Naive thymus-derived CD4-positive, alpha-beta T cell (primary cell): ENCODE measurements at regions not wholly inside any gene's neighbourhood (a gene's known extent, or its start where the extent isn't known, plus 50 kb on each side); places are given as distances from the start of the nearest gene placed in this dataset.

Source experiments
- ATAC-seq: fragments of 150-1000 bp; cut with Tn5 transposase; 2 replicates; pipeline ENCODE4 v1.10.0; 2021; ENCODE audit warnings: mild to moderate bottlenecking, moderate library complexity
- CTCF ChIA-PET: fragments of 350-600 bp; sonication (Branson Sonifier 250); formaldehyde crosslinking; loops from one replicate; lab custom pipeline; 2021; ENCODE audit warnings: antibody characterized with exemption; lab: Charles Lee
- POLR2A ChIA-PET: fragments of 350-600 bp; sonication (Branson Sonifier 250); formaldehyde crosslinking; loops from one replicate; lab custom pipeline; 2021; ENCODE audit warnings: antibody characterized with exemption, inconsistent platforms; lab: Charles Lee
- DNase-seq, 9 donors: peaks; one replicate each; pipeline versions ENCODE4 v3.0.0 to v3.0.0-alpha.2; 2020 to 2022; ENCODE audit warnings: mixed read lengths in 1 of 9
- H3K27ac ChIP-seq: one replicate; pipeline ENCODE4 v1.7.0; 2013; ENCODE audit warnings: mild to moderate bottlenecking, low read depth, low read length, moderate library complexity
- H3K27me3 ChIP-seq, 2 donors: one replicate each; pipeline ENCODE4 v1.7.0; 2013; ENCODE audit warnings: low read length in 2 of 2, mild to moderate bottlenecking in 2 of 2, moderate library complexity in 2 of 2; ENCODE audit not compliant: control insufficient read depth in 2 of 2, insufficient read depth in 2 of 2
- H3K36me3 ChIP-seq, 3 experiments: 1 replicate in 2 of 3; 2 replicates in 1 of 3; pipeline ENCODE4 v1.7.0; 2013; ENCODE audit warnings: low read length in 3 of 3, mild to moderate bottlenecking in 3 of 3, moderate library complexity in 1 of 3; ENCODE audit not compliant: insufficient read depth in 3 of 3, control insufficient read depth in 2 of 3
- H3K4me1 ChIP-seq, 2 donors: one replicate each; pipeline ENCODE4 v1.7.0; 2013; ENCODE audit warnings: low read length in 2 of 2, mild to moderate bottlenecking in 2 of 2, moderate library complexity in 1 of 2; ENCODE audit not compliant: control insufficient read depth in 2 of 2, insufficient read depth in 2 of 2
- H3K4me3 ChIP-seq: 2 replicates; pipeline ENCODE4 v1.7.0; 2013; ENCODE audit warnings: mild to moderate bottlenecking, low read length
- H3K9me3 ChIP-seq, 3 experiments: 1 replicate in 2 of 3; 2 replicates in 1 of 3; pipeline ENCODE4 v1.7.0; 2013; ENCODE audit warnings: low read length in 3 of 3; ENCODE audit not compliant: control insufficient read depth in 2 of 3
- H3K27ac Mint-ChIP-seq, 9 donors: one replicate each; pipeline ENCODE4 v1.8.0; 2020 to 2022; ENCODE audit warnings: mixed read lengths in 9 of 9, mild to moderate bottlenecking in 8 of 9, moderate library complexity in 5 of 9, inconsistent platforms in 2 of 9
- H3K27me3 Mint-ChIP-seq, 5 donors: one replicate each; pipeline ENCODE4 v1.8.0; 2021 to 2022; ENCODE audit warnings: mixed read lengths in 5 of 5, mild to moderate bottlenecking in 1 of 5
- H3K36me3 Mint-ChIP-seq, 5 donors: one replicate each; pipeline ENCODE4 v1.8.0; 2020 to 2022; ENCODE audit warnings: mixed read lengths in 5 of 5, mild to moderate bottlenecking in 3 of 5, inconsistent platforms in 1 of 5
- H3K4me1 Mint-ChIP-seq, 7 donors: one replicate each; pipeline ENCODE4 v1.8.0; 2020 to 2022; ENCODE audit warnings: mixed read lengths in 7 of 7, mild to moderate bottlenecking in 3 of 7, inconsistent platforms in 1 of 7
- H3K4me3 Mint-ChIP-seq, 10 donors: one replicate each; pipeline ENCODE4 v1.8.0; 2020 to 2022; ENCODE audit warnings: mild to moderate bottlenecking in 10 of 10, mixed read lengths in 10 of 10, moderate library complexity in 6 of 10, inconsistent platforms in 2 of 10
- H3K9me3 Mint-ChIP-seq, 11 donors: one replicate each; pipeline ENCODE4 v1.8.0; 2020 to 2022; ENCODE audit warnings: mixed read lengths in 11 of 11, mild to moderate bottlenecking in 4 of 11, inconsistent platforms in 1 of 11, moderate library complexity in 1 of 11
- intact Hi-C, 2 donors: fragments of 100-400 bp; cut with micrococcal nuclease; formaldehyde crosslinking; loops; one replicate each; pipeline ENCODE4 v1.15.1; 2023

DNA sequence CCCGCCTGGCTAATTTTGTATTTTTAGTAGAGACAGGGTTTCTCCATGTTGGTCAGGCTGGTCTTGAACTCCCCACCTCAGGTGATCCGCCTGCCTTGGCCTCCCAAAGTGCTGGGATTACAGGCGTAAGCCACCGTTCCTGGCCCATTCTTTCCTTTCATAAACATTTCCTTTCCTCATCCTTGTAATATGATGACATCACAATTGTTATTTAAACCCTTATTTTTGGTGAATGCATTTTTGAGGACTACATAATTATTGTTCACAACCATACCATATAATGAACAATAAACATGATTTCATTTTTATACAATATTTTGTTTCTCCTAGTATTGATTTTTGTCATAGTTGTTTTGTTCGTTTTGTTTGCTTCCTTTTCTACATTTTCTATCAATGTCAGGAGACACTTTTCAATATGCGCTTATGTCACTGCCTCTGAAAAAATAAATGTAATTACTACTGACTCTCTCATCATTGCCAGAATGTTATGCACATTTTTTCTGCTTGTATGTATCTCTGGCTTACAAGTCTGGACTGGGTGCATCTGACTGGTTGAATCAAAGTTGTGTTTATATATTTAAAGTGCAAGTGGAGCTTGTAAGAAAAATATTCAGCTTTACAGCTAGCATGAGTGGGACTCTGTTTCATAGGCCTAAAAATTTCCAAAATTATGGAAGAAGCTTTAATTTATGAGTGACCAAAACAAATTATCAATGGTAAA, 2286.3 kb upstream of the RAG2 start:
- Mint-ChIP-seq H3K27me3 (no peaks in the 10 kb centered on the region), H3K4me1 (no peaks in the 10 kb centered on the region), H3K9me3 (peaks cover 0 to 12% (median 4%) of the 10 kb centered on the region in 11 donors), H3K36me3 (no peaks in the 10 kb centered on the region), H3K27ac (no peak overlapping the region), H3K4me3 (no peak overlapping the region)
- DNase-seq (no peak), ATAC-seq (no peak)
- Histone ChIP-seq H3K9me3 (no peaks in the 10 kb centered on the region), H3K4me3 (no peak overlapping the region), H3K27ac (no peak overlapping the region), H3K27me3 (no peaks in the 10 kb centered on the region), H3K4me1 (no peaks in the 10 kb centered on the region), H3K36me3 (no peaks in the 10 kb centered on the region)
- intact Hi-C loops, result no loop called here
- ChIA-PET POLR2A (no interaction called here), CTCF (no interaction called here)

GRCh38 chr11:38867338-38867737, 2269.3 kb upstream of the RAG2 start:
- H3K4me1 ChIP-seq, result no peaks in the 10 kb centered on the region
- ATAC-seq (no peak), DNase-seq (no peak)
- intact Hi-C loops, result no loop called here
- H3K9me3 Mint-ChIP-seq, result peaks cover 0 to 33% (median 19%) of the 10 kb centered on the region in 11 donors
- no peaks in the 10 kb centered on the region for H3K4me1 Mint-ChIP-seq
- ChIA-PET POLR2A (no interaction called here), CTCF (no interaction called here)
- no peak overlapping the region for H3K4me3 Mint-ChIP-seq
- no peaks in the 10 kb centered on the region for H3K27me3 Mint-ChIP-seq
- no peak overlapping the region for H3K27ac ChIP-seq
- no peaks in the 10 kb centered on the region for H3K36me3 Mint-ChIP-seq
- no peak overlapping the region for H3K4me3 ChIP-seq
- H3K27ac Mint-ChIP-seq, result no peak overlapping the region
- no peaks in the 10 kb centered on the region for H3K27me3 ChIP-seq
- H3K9me3 ChIP-seq, result no peaks in the 10 kb centered on the region
- no peaks in the 10 kb centered on the region for H3K36me3 ChIP-seq

DNA sequence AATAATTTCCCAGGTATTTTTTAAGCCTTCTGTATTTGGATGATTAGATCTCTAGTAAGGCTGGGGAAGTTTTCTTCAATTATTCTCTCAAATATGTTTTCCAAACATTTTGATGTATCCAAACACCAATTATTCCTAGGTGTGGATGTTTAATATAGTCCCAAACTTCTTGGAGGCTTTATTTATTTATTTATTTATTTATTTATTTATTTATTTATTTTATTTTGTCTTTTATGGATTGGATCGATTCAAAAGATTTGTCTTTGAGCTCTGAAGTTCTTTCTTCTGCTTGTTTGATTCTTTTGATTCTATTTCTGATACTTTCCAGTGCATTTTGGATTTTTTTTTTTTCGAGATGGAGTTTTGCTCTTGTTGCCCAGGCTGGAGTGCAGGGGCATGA, 2267.9 kb upstream of the RAG2 start:
- H3K4me1 Mint-ChIP-seq, result no peaks in the 10 kb centered on the region
- CTCF ChIA-PET, result no interaction called here
- peaks cover 2 to 45% (median 25%) of the 10 kb centered on the region in 11 donors for H3K9me3 Mint-ChIP-seq

DNA sequence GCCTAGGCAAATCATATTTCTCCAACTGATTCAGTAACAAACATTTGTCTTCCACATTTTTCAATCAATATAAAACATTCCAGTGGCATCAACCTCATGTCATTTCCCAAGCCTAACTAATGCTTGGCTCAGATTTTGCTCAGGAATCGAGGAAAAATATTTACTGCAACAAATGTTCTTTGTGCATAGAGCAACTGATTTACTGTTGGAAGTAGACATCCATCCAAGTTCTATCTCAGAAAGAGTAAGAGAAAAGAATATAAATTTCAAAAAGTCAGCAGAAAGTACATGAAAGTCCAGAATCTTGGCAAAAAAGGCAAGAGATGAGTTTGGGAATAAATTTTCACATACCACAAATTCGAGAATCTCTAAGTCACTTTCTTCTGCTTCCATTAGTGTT, 2245.0 kb upstream of the RAG2 start:
- no peaks in the 10 kb centered on the region for H3K4me1 ChIP-seq
- Mint-ChIP-seq H3K4me3 (no peak overlapping the region), H3K9me3 (peaks cover 0 to 31% (median 9%) of the 10 kb centered on the region in 11 donors), H3K36me3 (no peaks in the 10 kb centered on the region), H3K27ac (no peak overlapping the region), H3K4me1 (no peaks in the 10 kb centered on the region), H3K27me3 (no peaks in the 10 kb centered on the region)
- H3K4me3 ChIP-seq, result no peak overlapping the region
- intact Hi-C loops, result no loop called here
- ATAC-seq, result no peak
- ChIA-PET CTCF (no interaction called here), POLR2A (no interaction called here)
- H3K27me3 ChIP-seq, result no peaks in the 10 kb centered on the region
- no peaks in the 10 kb centered on the region for H3K9me3 ChIP-seq
- H3K27ac ChIP-seq, result no peak overlapping the region
- no peak for DNase-seq
- no peaks in the 10 kb centered on the region for H3K36me3 ChIP-seq

More for the DNA sequence above, 2267.9 kb upstream of the RAG2 start:
- Histone ChIP-seq H3K27ac (no peak overlapping the region), H3K36me3 (no peaks in the 10 kb centered on the region), H3K4me1 (no peaks in the 10 kb centered on the region), H3K27me3 (no peaks in the 10 kb centered on the region), H3K9me3 (no peaks in the 10 kb centered on the region), H3K4me3 (no peak overlapping the region)
- intact Hi-C loops, result no loop called here
- no peak for ATAC-seq
- Mint-ChIP-seq H3K36me3 (no peaks in the 10 kb centered on the region), H3K27me3 (no peaks in the 10 kb centered on the region), H3K27ac (no peak overlapping the region), H3K4me3 (no peak overlapping the region)
- POLR2A ChIA-PET, result no interaction called here
- no peak for DNase-seq

- Histone ChIP-seq H3K27me3 (no peaks in the 10 kb centered on the region), H3K4me3 (no peak overlapping the region), H3K9me3 (peaks cover 0 to 3% (median 0%) of the 10 kb centered on the region in 3 experiments), H3K27ac (no peak overlapping the region), H3K36me3 (no peaks in the 10 kb centered on the region), H3K4me1 (no peaks in the 10 kb centered on the region)
- CTCF ChIA-PET, result interaction anchor here (0.6 kb wide), 1 partner anchor 471 kb away, joined by 3 read pairs; no protein-coding TSS in a partner anchor
- intact Hi-C loops, result no loop called here
- no peak overlapping the region for H3K27ac Mint-ChIP-seq
- no peak overlapping the region for H3K4me3 Mint-ChIP-seq
- ATAC-seq (no peak), DNase-seq (no peak)
- H3K9me3 Mint-ChIP-seq, result peaks cover 0 to 31% (median 4%) of the 10 kb centered on the region in 11 donors
- H3K36me3 Mint-ChIP-seq, result no peaks in the 10 kb centered on the region
- H3K4me1 Mint-ChIP-seq, result no peaks in the 10 kb centered on the region
- H3K27me3 Mint-ChIP-seq, result no peaks in the 10 kb centered on the region
- POLR2A ChIA-PET, result no interaction called here
Measured at GRCh38 chr11:38839071-38839470, 2241.0 kb upstream of the RAG2 start.

DNA sequence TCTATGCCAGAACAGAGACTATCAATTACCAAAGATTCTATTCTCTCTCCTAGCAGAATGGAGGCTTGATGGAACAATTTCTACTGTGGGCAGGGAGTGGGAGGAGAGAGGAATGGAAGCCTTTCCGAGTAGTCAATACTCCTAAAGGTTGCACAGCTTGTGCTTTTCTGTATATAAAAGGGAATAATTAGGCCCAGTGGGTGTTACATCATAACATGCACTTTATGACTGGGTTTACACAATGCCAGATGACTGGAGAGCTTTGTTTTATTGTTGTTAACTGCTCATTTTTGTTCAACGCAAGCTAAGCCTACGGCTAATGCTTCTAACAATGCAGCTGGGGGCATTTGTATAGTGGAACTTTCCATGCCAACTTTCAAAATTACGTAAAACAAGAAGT, 2237.9 kb upstream of the RAG2 start:
- Mint-ChIP-seq H3K4me3 (no peak overlapping the region), H3K27me3 (no peaks in the 10 kb centered on the region), H3K9me3 (peaks cover 0 to 26% (median 5%) of the 10 kb centered on the region in 11 donors), H3K4me1 (no peaks in the 10 kb centered on the region), H3K36me3 (no peaks in the 10 kb centered on the region), H3K27ac (no peak overlapping the region)
- Histone ChIP-seq H3K27ac (no peak overlapping the region), H3K4me3 (no peak overlapping the region), H3K4me1 (no peaks in the 10 kb centered on the region), H3K9me3 (peaks cover 0 to 3% (median 0%) of the 10 kb centered on the region in 3 experiments), H3K36me3 (no peaks in the 10 kb centered on the region), H3K27me3 (no peaks in the 10 kb centered on the region)
- DNase-seq (no peak), ATAC-seq (no peak)
- ChIA-PET POLR2A (interaction anchor here (0.7 kb wide), 1 partner anchor 521 kb away, joined by 3 read pairs; no protein-coding TSS in a partner anchor), CTCF (no interaction called here)
- intact Hi-C loops, result no loop called here

- Mint-ChIP-seq H3K27me3 (no peaks in the 10 kb centered on the region), H3K9me3 (peaks cover 5 to 58% (median 34%) of the 10 kb centered on the region in 11 donors), H3K36me3 (no peaks in the 10 kb centered on the region), H3K4me1 (no peaks in the 10 kb centered on the region), H3K4me3 (no peak overlapping the region), H3K27ac (no peak overlapping the region)
- Histone ChIP-seq H3K4me3 (no peak overlapping the region), H3K27ac (no peak overlapping the region), H3K27me3 (no peaks in the 10 kb centered on the region), H3K9me3 (peaks cover 0 to 7% (median 0%) of the 10 kb centered on the region in 3 experiments), H3K36me3 (no peaks in the 10 kb centered on the region), H3K4me1 (no peaks in the 10 kb centered on the region)
- ChIA-PET CTCF (no interaction called here), POLR2A (no interaction called here)
- intact Hi-C loops, result no loop called here
- DNase-seq, result no peak
- ATAC-seq, result no peak
Measured at GRCh38 chr11:38824573-38824972, 2226.5 kb upstream of the RAG2 start.
